Endodermal cell (in vitro differentiated cells): ENCODE measurements at regions not wholly inside any gene's neighbourhood (a gene's known extent, or its start where the extent isn't known, plus 50 kb on each side); places are given as distances from the start of the nearest gene placed in this dataset.

Source experiments
- DNase-seq: peaks from one replicate; pipeline ENCODE4 v3.0.0-alpha.2; 2017
- H3K27ac ChIP-seq: 2 replicates; pipeline ENCODE4 v1.5.1; 2013; ENCODE audit warnings: mild to moderate bottlenecking, low read depth, low read length, moderate library complexity
- H3K27me3 ChIP-seq: 2 replicates; pipeline ENCODE4 v1.6.1; 2013; ENCODE audit warnings: mild to moderate bottlenecking, low read length, moderate library complexity; ENCODE audit not compliant: insufficient read depth, control insufficient read depth, poor library complexity, severe bottlenecking
- H3K36me3 ChIP-seq: 2 replicates; pipeline ENCODE4 v1.7.0; 2013; ENCODE audit warnings: mild to moderate bottlenecking, low read length, moderate library complexity; ENCODE audit not compliant: control insufficient read depth, insufficient read depth
- H3K4me1 ChIP-seq: one replicate; pipeline ENCODE4 v1.7.0; 2013; ENCODE audit warnings: low read length; ENCODE audit not compliant: control insufficient read depth, insufficient read depth
- H3K4me3 ChIP-seq: 2 replicates; pipeline ENCODE4 v1.5.1; 2013; ENCODE audit warnings: mild to moderate bottlenecking, low read length, moderate library complexity
- H3K9ac ChIP-seq: 2 replicates; pipeline ENCODE4 v1.6.1; 2013; ENCODE audit warnings: mild to moderate bottlenecking, low read length, moderate library complexity; ENCODE audit not compliant: poor library complexity, severe bottlenecking; ENCODE audit errors: extremely low read depth
- H3K9me3 ChIP-seq: 2 replicates; pipeline ENCODE4 v1.6.1; 2013; ENCODE audit warnings: mild to moderate bottlenecking, low read length, moderate library complexity; ENCODE audit not compliant: control insufficient read depth
- H3K27ac Mint-ChIP-seq: 2 replicates; pipeline ENCODE4 v1.8.0; 2020; ENCODE audit warnings: mixed read lengths
- H3K27me3 Mint-ChIP-seq: 2 replicates; pipeline ENCODE4 v1.8.0; 2021; ENCODE audit warnings: mild to moderate bottlenecking, mixed read lengths; ENCODE audit not compliant: insufficient read depth
- H3K36me3 Mint-ChIP-seq: 2 replicates; pipeline ENCODE4 v1.8.0; 2020; ENCODE audit warnings: low read depth, mixed read lengths
- H3K4me1 Mint-ChIP-seq: 2 replicates; pipeline ENCODE4 v1.8.0; 2020; ENCODE audit warnings: mixed read lengths
- H3K4me3 Mint-ChIP-seq: 2 replicates; pipeline ENCODE4 v1.8.0; 2020; ENCODE audit warnings: mild to moderate bottlenecking, moderate library complexity, mixed read lengths
- H3K9me3 Mint-ChIP-seq: 2 replicates; pipeline ENCODE4 v1.8.0; 2020; ENCODE audit warnings: mild to moderate bottlenecking, mixed read lengths
- WGBS, 2 experiments: methylation state at CpG; one replicate each; pipeline versions ENCODE4 v1.1.5 to v1.1.7; 2013; ENCODE audit warnings: missing lambda C conversion rate in 2 of 2, mixed read lengths in 1 of 2; ENCODE audit not compliant: insufficient coverage in 1 of 2, insufficient read length in 1 of 2; 5-methylcytosine and 5-hydroxymethylcytosine counted together
- TF ChIP-seq, protein P1 (sequence below): fragments of 200-600 bp; sonication (generic); conservative IDR thresholded peaks from 2 replicates; pipeline ENCODE4 v1.5.0; 2021; ENCODE audit warnings: antibody characterized with exemption, mild to moderate bottlenecking

DNA sequence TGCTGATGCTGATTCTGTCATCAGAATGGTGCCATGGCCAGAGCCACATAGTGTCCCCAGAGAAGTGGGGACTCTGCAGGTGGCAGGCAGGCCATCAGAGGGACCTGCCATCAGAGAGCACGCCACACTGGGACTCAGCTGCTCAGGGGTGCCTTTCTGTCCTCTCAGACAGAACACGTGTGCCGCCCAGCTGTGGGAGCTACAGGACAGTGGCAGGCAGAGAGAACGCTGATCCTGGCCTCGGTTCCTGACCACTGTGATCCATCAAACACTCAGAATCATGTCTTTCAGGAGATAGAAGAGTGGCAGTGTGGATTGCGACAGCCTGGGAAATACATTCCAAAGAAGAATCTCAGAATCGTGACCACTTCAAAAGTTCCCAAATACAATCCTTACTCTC is 497.2 kb upstream of the SALL3 start:
- no peak overlapping the region for H3K9ac ChIP-seq
- H3K9me3 ChIP-seq = no peaks in the 10 kb centered on the region
- H3K4me3 ChIP-seq = no peak overlapping the region
- H3K27ac ChIP-seq = no peak overlapping the region
- TF ChIP-seq, protein P1, sequence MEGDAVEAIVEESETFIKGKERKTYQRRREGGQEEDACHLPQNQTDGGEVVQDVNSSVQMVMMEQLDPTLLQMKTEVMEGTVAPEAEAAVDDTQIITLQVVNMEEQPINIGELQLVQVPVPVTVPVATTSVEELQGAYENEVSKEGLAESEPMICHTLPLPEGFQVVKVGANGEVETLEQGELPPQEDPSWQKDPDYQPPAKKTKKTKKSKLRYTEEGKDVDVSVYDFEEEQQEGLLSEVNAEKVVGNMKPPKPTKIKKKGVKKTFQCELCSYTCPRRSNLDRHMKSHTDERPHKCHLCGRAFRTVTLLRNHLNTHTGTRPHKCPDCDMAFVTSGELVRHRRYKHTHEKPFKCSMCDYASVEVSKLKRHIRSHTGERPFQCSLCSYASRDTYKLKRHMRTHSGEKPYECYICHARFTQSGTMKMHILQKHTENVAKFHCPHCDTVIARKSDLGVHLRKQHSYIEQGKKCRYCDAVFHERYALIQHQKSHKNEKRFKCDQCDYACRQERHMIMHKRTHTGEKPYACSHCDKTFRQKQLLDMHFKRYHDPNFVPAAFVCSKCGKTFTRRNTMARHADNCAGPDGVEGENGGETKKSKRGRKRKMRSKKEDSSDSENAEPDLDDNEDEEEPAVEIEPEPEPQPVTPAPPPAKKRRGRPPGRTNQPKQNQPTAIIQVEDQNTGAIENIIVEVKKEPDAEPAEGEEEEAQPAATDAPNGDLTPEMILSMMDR = no peak
- no peak overlapping the region for H3K27ac Mint-ChIP-seq
- H3K9me3 Mint-ChIP-seq = no peaks in the 10 kb centered on the region
- no peaks in the 10 kb centered on the region for H3K4me1 ChIP-seq
- no peak overlapping the region for H3K4me3 Mint-ChIP-seq
- H3K4me1 Mint-ChIP-seq = no peaks in the 10 kb centered on the region
- 91 to 92% methylated on average over 6 to 7 of the region's 7 CpGs for WGBS, 2 experiments
- H3K27me3 ChIP-seq = no peaks in the 10 kb centered on the region
- H3K27me3 Mint-ChIP-seq = no peaks in the 10 kb centered on the region
- no peaks in the 10 kb centered on the region for H3K36me3 ChIP-seq
- H3K36me3 Mint-ChIP-seq = no peaks in the 10 kb centered on the region
- DNase-seq = no peak

GRCh38 chr18:78487649-78488048 is 492.0 kb upstream of the SALL3 start:
- Histone ChIP-seq H3K27me3 (no peaks in the 10 kb centered on the region), H3K9ac (no peak overlapping the region), H3K9me3 (no peaks in the 10 kb centered on the region), H3K4me1 (no peaks in the 10 kb centered on the region), H3K4me3 (no peak overlapping the region), H3K36me3 (no peaks in the 10 kb centered on the region), H3K27ac (no peak overlapping the region)
- no peaks in the 10 kb centered on the region for H3K36me3 Mint-ChIP-seq
- H3K4me3 Mint-ChIP-seq = no peak overlapping the region
- peaks cover 5% of the 10 kb centered on the region for H3K9me3 Mint-ChIP-seq
- 90 to 94% methylated on average over 6 of the region's 6 CpGs for WGBS, 2 experiments
- no peak for DNase-seq
- H3K27ac Mint-ChIP-seq = no peak overlapping the region
- H3K4me1 Mint-ChIP-seq = no peaks in the 10 kb centered on the region
- no peaks in the 10 kb centered on the region for H3K27me3 Mint-ChIP-seq
- TF ChIP-seq, protein P1 = no peak

DNA sequence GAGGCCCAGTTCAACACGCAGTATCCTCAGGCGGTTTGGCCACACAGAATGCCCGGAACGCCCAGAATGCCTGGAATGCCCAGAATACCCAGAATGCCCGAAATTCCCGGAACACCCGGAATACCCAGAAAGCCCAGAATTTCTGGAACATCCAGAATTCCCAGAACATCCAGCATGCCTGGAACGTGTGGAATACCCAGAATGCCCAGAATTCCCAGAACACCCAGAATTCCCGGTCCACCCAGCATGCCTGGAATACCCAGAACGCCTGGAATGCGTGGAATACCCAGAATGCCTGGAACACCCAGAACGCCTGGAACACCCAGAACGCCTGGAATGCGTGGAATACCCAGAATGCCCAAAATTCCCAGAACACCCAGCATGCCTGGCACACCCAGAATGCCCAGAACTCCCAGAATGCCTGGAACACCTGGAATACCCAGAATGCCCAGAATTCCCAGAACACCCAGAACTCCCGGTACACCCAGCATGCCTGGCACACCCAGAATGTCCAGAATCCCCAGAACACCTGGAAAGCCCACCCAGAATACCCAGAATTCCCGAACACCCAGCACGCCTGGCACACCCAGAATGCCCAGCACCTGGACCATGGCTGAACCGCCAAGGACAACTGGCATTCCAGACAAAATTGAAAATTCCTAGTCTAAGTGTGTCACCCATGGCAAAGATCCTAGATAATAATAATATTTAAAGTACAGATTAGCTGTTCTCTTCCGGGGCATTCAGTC is 487.4 kb upstream of the SALL3 start:
- H3K36me3 Mint-ChIP-seq = no peaks in the 10 kb centered on the region
- H3K9me3 Mint-ChIP-seq = peaks cover 12% of the 10 kb centered on the region

More for the DNA sequence above, 487.4 kb upstream of the SALL3 start:
- Histone ChIP-seq H3K27ac (no peak overlapping the region), H3K36me3 (no peaks in the 10 kb centered on the region), H3K9ac (no peak overlapping the region), H3K9me3 (no peaks in the 10 kb centered on the region), H3K4me1 (no peaks in the 10 kb centered on the region), H3K27me3 (no peaks in the 10 kb centered on the region), H3K4me3 (no peak overlapping the region)
- H3K27ac Mint-ChIP-seq = no peak overlapping the region
- TF ChIP-seq, protein P1 = no peak
- H3K27me3 Mint-ChIP-seq = no peaks in the 10 kb centered on the region
- H3K4me3 Mint-ChIP-seq = no peak overlapping the region
- H3K4me1 Mint-ChIP-seq = no peaks in the 10 kb centered on the region
- 92 to 94% methylated on average over 9 to 19 of the region's 19 CpGs for WGBS, 2 experiments
- no peak for DNase-seq
